Lung (tissue), 11 donors: ENCODE measurements at regions not wholly inside any gene's neighbourhood (a gene's known extent, or its start where the extent isn't known, plus 50 kb on each side); places are given as distances from the start of the nearest gene placed in this dataset.

Experiments used
- ATAC-seq: fragments of 200-7000 bp; cut with Tn5 transposase; one replicate; pipeline ENCODE4 v1.9.1; 2020; ENCODE audit warnings: moderate number of reproducible peaks; ENCODE audit not compliant: insufficient read depth, low FRiP score
- DNase-seq, 3 donors: peaks; one replicate each; pipeline ENCODE4 v3.0.0-alpha.2; 2013 to 2017
- H3K27ac ChIP-seq, 2 donors: one replicate each; pipeline ENCODE4 v1.5.1; 2013; ENCODE audit warnings: mild to moderate bottlenecking in 2 of 2, moderate library complexity in 2 of 2, control low read depth in 1 of 2, inconsistent platforms in 1 of 2, low read depth in 1 of 2, low read length in 1 of 2
- H3K27me3 ChIP-seq, 3 donors: one replicate each; pipeline ENCODE4 v1.5.1; 2013; ENCODE audit warnings: low read length in 2 of 3; ENCODE audit not compliant: control insufficient read depth in 3 of 3, insufficient read depth in 3 of 3
- H3K36me3 ChIP-seq, 4 donors: one replicate each; pipeline ENCODE4 v1.5.1; 2013; ENCODE audit warnings: low read length in 4 of 4, mild to moderate bottlenecking in 1 of 4, moderate library complexity in 1 of 4; ENCODE audit not compliant: control insufficient read depth in 4 of 4, insufficient read depth in 4 of 4
- H3K4me1 ChIP-seq, 5 donors: one replicate each; pipeline ENCODE4 v1.5.1; 2013; ENCODE audit warnings: low read length in 5 of 5, mild to moderate bottlenecking in 2 of 5, moderate library complexity in 1 of 5; ENCODE audit not compliant: control insufficient read depth in 5 of 5, insufficient read depth in 5 of 5
- H3K4me3 ChIP-seq: one replicate; pipeline ENCODE4 v1.5.1; 2013; ENCODE audit warnings: mild to moderate bottlenecking, control low read depth, moderate library complexity
- H3K9ac ChIP-seq, 2 donors: one replicate each; pipeline ENCODE4 v1.5.1; 2013; ENCODE audit warnings: low read length in 2 of 2, control low read depth in 1 of 2; ENCODE audit not compliant: insufficient read depth in 1 of 2
- H3K9me3 ChIP-seq, 4 donors: one replicate each; pipeline ENCODE4 v1.5.1; 2013; ENCODE audit warnings: low read length in 3 of 4, mild to moderate bottlenecking in 1 of 4, moderate library complexity in 1 of 4; ENCODE audit not compliant: control insufficient read depth in 4 of 4, insufficient read depth in 3 of 4
- WGBS, 2 donors: extraction: QIAGEN DNeasy Blood & Tissue Kit; methylation state at CpG; one replicate each; pipeline ENCODE4 v1.1.7; 2013; 5-methylcytosine and 5-hydroxymethylcytosine counted together
- TF ChIP-seq, protein P1 (sequence below): IDR thresholded peaks from 2 replicates; pipeline ENCODE4 v1.5.1; 2012; ENCODE audit warnings: mild to moderate bottlenecking; ENCODE audit errors: control extremely low read depth, extremely low read depth
- donor health status: control.
- donor health status: control.
- donor health status: Bipolar disorder and iron deficiency.
- donor health status: healthy.
- donor health status: DM: yes; HTN: yes; CAD: no.

DNA sequence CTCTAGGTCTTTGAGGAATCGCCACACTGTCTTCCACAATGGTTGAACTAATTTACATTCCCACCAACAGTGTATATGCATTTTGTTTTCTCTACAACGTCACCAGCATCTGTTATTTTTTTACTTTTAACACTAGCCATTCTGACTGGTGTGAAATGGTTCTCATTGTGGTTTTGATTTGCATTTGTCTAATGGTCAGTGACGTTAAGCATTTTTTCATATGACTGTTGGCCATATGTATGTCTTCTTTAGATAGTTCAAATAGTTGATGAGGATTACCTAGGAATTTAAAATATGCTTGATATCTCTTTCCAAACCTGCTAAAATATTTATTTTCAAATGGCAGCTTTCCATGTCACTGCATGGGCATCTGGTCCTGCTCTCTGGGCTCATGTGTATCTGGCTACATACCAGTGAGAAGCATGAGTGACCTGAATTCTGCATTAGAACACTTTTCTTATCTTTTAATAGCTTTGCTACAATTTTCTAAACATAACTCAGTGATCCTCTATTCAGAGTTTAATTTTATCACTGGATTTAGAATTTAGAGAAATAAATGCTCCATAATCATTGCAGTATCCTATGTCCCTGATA lies 95.8 kb upstream of the ADAMTS16 start:
- H3K9ac ChIP-seq, result no peak overlapping the region
- TF ChIP-seq, protein P1, sequence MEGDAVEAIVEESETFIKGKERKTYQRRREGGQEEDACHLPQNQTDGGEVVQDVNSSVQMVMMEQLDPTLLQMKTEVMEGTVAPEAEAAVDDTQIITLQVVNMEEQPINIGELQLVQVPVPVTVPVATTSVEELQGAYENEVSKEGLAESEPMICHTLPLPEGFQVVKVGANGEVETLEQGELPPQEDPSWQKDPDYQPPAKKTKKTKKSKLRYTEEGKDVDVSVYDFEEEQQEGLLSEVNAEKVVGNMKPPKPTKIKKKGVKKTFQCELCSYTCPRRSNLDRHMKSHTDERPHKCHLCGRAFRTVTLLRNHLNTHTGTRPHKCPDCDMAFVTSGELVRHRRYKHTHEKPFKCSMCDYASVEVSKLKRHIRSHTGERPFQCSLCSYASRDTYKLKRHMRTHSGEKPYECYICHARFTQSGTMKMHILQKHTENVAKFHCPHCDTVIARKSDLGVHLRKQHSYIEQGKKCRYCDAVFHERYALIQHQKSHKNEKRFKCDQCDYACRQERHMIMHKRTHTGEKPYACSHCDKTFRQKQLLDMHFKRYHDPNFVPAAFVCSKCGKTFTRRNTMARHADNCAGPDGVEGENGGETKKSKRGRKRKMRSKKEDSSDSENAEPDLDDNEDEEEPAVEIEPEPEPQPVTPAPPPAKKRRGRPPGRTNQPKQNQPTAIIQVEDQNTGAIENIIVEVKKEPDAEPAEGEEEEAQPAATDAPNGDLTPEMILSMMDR, result no peak
- no peak overlapping the region for H3K4me3 ChIP-seq
- DNase-seq (no peak), ATAC-seq (no peak)
- H3K36me3 ChIP-seq, result no peaks in the 10 kb centered on the region
- H3K27me3 ChIP-seq, result no peaks in the 10 kb centered on the region
- H3K4me1 ChIP-seq, result no peaks in the 10 kb centered on the region
- no peak overlapping the region for H3K27ac ChIP-seq
- WGBS, 2 donors, result 77 to 78% methylated on average over 3 of the region's 3 CpGs
- peaks cover 0 to 3% (median 0%) of the 10 kb centered on the region in 4 donors for H3K9me3 ChIP-seq

DNA sequence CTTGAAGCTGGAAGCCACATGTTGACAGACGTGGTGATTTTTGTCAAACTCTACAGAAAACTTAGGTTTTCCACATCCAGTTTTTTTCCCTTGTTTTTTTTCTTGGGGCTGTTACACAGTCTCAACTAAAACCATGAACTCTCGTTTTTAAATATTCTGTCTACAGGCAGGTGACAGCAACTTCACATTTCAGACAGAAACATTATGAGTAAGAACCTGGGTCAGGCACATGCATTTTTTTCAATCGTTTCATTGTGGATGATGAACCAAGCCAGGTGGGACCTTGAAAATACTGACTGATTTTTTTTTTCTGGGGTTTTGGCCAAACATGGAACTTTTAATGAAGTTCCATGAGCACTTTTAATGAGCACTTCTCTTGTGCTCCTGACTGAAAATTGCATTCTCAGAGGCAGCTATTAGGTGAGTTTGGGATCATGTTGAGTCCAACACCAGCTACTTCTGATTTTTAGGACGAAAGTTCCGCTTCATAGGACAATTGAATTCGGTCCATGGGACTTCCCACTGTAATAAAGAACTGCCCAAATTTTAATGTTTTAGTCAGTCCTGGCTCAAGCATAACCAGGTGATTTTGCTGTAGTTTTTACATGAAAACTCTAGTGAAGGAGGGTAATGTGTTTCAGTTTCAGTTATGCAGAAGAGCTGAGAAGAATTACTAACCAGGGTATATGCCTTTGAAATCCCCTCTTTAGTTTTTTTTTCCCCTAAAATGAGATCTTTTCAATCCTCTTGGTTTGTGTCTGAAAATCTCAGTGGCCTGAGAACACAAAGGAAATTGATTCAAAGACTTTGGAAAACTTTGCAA lies 93.2 kb upstream of the ADAMTS16 start:
- TF ChIP-seq, protein P1, result no peak
- H3K4me1 ChIP-seq, result no peaks in the 10 kb centered on the region
- H3K27ac ChIP-seq, result no peak overlapping the region
- no peaks in the 10 kb centered on the region for H3K27me3 ChIP-seq
- WGBS, 2 donors, result 82 to 85% methylated on average over 6 of the region's 6 CpGs
- H3K9ac ChIP-seq, result no peak overlapping the region
- H3K36me3 ChIP-seq, result no peaks in the 10 kb centered on the region
- no peak overlapping the region for H3K4me3 ChIP-seq
- peaks cover 0 to 4% (median 0%) of the 10 kb centered on the region in 4 donors for H3K9me3 ChIP-seq
- no peak for DNase-seq
- ATAC-seq, result no peak

DNA sequence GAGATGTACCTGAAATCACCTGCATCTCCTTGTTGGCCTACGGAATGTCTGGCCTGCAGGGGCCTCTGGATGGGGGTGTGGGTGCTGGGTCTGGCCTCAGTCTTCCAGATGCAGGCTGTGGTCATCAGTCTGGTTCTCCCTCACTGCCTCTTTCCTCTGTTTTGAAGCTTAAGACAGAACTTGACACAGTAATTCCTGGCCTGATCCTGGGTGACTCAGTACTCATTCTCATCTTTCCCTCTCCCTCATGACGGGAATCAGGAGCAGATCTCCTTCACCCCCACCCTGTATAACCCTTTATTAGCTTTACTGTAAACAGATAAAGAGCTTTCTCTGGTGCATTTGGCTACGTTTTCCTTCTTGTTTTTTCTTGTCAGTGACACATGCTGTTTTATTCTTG lies 89.3 kb upstream of the ADAMTS16 start:
- H3K27me3 ChIP-seq, result no peaks in the 10 kb centered on the region
- ATAC-seq, result no peak
- no peak overlapping the region for H3K4me3 ChIP-seq
- H3K9ac ChIP-seq, result no peak overlapping the region
- H3K36me3 ChIP-seq, result no peaks in the 10 kb centered on the region
- TF ChIP-seq, protein P1, result no peak
- no peak for DNase-seq
- WGBS, 2 donors, result 44 to 56% methylated on average over 3 of the region's 3 CpGs
- no peaks in the 10 kb centered on the region for H3K4me1 ChIP-seq
- peaks cover 0 to 9% (median 0%) of the 10 kb centered on the region in 4 donors for H3K9me3 ChIP-seq
- H3K27ac ChIP-seq, result no peak overlapping the region
